ENCODE measurements at regions not wholly inside any gene's neighbourhood (a gene's known extent, or its start where the extent isn't known, plus 50 kb on each side); places are given as distances from the start of the nearest gene placed in this dataset.

- no peak for TF ChIP-seq EZH2phosphoT487 (IDR thresholded peaks at IDR 0.05; ENCODE audit: insufficient read depth, low read depth)
- no peak for TF ChIP-seq EZH2 (IDR thresholded peaks at IDR 0.05; ENCODE audit: insufficient read depth, poor library complexity, severe bottlenecking)
Observed at GRCh38 chr22:42187646-42188045, 57.0 kb upstream of the CYP2D6 start.

Measured in GM23248 (cell line).